LNCAP (cell line): ENCODE measurements at regions not wholly inside any gene's neighbourhood (a gene's known extent, or its start where the extent isn't known, plus 50 kb on each side); places are given as distances from the start of the nearest gene placed in this dataset.

Experiments used
- TF ChIP-seq, protein P1 (sequence below): fragments of 450-650 bp; IDR thresholded peaks from 2 replicates; pipeline ENCODE4 v1.5.1; 2017; ENCODE audit warnings: mild to moderate bottlenecking

DNA sequence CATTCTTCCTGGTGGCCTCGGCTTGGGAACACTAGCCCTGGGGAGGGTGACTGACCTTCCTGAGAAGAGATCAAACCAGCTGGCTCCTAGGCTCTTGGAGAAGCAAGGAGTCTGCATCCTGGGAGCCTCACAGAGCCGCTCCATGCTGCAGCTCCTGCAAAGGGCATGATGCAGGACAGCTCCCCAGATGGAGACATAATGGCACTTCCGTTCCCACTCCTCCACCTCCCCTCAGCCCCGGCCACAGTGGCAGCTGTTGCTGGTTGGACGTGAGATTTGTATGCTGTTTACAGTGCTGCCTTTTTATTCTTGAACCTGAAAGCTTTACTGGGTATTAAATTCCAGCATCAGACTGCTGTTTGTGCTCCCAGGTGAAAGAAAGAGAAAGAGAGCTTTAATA, 83.7 kb upstream of the CTTNBP2NL start:
- TF ChIP-seq, protein P1, sequence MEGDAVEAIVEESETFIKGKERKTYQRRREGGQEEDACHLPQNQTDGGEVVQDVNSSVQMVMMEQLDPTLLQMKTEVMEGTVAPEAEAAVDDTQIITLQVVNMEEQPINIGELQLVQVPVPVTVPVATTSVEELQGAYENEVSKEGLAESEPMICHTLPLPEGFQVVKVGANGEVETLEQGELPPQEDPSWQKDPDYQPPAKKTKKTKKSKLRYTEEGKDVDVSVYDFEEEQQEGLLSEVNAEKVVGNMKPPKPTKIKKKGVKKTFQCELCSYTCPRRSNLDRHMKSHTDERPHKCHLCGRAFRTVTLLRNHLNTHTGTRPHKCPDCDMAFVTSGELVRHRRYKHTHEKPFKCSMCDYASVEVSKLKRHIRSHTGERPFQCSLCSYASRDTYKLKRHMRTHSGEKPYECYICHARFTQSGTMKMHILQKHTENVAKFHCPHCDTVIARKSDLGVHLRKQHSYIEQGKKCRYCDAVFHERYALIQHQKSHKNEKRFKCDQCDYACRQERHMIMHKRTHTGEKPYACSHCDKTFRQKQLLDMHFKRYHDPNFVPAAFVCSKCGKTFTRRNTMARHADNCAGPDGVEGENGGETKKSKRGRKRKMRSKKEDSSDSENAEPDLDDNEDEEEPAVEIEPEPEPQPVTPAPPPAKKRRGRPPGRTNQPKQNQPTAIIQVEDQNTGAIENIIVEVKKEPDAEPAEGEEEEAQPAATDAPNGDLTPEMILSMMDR, result no peak

DNA sequence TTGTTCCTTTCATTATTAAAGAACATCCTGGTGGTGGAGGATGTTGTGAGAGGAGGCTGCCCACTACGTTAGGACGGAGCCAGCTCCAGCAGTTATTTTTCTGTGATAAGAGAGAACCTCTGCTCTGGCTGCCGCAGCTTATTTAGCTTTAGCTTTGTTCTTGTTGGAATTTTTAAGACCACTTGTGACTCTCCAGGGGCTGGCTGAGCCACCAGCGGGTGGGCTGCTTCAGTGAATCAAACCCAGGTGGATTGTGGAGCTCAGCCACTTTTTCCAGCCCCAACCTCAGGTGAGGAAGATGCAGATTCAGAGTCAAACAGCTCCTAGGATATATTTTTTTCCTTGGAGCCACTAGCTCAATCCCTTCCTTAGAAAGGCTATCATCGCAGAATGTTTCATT, 83.1 kb upstream of the CTTNBP2NL start:
- TF ChIP-seq, protein P1, result no peak

DNA sequence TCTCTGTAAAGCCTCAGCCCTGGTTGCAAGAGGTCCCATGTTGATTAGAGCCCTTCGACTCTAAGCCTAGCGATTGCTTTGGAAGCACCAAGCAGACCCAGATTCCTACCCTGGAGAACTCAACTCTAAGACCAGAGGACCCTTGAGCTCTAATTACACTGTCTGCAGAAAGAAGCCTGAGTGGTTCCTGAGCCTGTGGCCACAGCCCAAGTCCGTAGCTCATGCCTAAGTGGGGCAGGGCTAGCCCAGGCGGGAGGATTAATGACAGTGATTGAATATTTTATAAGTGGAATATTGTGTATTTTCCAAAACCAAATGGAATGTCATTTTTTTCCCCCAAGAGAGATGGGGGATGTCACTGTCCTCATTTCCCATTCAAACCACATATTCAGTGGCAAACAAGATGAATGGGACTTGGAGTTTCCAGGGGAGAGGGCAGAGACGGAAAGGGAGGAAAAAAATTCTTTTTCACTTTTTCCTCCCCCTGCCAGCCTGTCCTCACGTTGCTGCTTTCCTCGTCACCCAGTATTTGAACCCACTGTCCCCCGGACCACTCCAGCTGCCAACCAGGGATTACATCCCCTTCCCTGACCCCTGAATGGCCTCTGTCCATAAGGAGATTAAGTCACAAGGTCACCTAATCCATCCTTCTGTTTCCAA, 79.6 kb upstream of the CTTNBP2NL start:
- TF ChIP-seq, protein P1, result no peak

DNA sequence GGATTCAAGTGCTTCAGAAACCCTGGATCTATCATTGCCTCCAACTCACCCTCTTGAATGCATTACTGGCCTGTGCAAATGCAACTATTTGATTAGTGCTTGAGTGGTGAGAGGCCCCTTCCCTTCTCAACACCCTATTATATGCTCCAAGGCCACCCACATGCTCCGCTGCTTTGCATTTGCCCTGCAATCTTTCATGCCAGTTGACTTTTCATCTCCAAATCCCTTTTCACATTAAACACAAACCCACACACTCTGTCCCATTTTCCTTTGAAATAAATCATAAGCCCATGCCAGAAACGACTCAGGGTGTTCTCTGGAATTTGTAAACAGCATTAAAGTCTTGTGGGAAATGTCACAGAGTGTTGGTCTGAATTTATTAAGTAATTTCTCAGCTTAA, 78.9 kb upstream of the CTTNBP2NL start:
- TF ChIP-seq, protein P1, result no peak

DNA sequence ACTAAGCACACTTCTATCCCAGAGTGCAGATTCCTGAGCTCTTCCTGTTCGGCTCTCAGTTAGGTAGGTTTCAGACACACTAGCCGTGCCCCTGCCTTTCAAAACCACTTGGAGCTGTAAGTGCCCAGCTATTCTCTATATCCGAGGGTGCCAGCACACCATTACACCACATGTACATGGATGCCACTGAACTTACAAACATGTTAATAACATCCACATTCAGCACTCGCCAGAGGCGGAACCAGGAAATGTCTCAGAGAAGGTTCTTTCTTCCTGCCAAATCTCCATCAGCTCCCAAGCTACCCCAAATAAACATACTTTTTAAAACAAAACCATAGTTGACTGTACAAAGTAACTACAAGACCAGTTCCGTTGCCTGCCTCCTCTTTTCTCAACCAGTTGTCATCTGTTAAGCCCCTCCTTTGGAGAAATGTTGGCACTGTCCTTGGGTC, 78.4 kb upstream of the CTTNBP2NL start:
- TF ChIP-seq, protein P1, result no peak

DNA sequence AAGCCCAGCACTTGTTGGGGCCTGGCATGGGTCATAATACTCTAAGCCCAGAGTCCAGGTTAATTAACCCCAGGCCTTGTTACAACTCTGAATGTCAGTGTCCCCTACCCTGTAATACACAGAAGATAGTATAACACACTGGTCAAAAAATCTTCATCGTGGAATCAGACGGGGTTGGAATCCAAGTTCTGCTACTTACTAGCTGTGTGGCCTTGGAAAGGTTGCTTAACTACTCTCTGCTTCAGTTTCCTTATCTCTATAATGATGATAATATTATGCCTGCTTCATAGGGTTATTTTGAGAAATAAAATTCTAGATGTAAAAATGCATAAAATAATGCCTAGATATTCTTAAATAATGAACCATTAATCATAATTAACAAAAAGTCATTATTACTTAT, 77.8 kb upstream of the CTTNBP2NL start:
- TF ChIP-seq, protein P1, result no peak

DNA sequence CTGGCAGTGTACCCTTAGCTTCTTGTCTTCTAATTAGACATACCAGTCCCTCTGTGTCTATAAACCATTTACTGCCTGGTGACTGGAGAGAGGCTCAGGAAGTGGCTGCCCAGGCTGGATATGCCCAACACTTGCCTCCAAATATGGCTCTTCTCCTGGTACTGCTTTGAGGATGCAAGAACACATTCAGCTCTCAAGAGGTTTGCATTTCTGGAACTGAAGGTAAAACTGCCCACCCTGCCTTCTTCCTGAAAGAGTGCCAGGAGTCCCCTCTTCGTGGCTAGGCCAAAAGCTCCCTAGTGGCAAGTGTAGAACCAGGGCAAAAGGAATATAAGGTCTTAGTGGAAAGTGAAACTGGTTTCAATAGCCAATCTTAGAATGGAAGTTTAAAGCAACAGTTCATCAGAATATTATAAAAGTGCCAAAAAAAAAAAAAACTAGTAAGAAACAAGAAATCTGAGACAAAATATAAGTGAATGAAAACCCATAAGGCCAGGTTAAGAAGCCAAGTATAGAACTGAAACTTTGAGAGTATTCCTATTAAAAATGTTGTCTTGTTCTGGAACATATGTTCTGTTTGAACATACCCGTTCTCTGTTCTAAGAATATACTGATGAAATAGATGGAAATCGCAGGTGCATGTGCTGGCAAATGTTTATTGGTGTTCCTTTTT, 77.2 kb upstream of the CTTNBP2NL start:
- TF ChIP-seq, protein P1, result no peak
